DND-41 (cell line): ENCODE measurements at regions not wholly inside any gene's neighbourhood (a gene's known extent, or its start where the extent isn't known, plus 50 kb on each side); places are given as distances from the start of the nearest gene placed in this dataset.

Source experiments
- ATAC-seq: fragments of 200-7000 bp; cut with Tn5 transposase; 3 replicates; pipeline ENCODE4 v1.9.1; 2021; ENCODE audit warnings: low read depth; ENCODE audit not compliant: insufficient read depth
- DNase-seq: peaks from one replicate; pipeline ENCODE4 v3.0.0-alpha.2; 2020
- H2AFZ ChIP-seq: 2 replicates; pipeline ENCODE4 v1.6.0; 2012; ENCODE audit warnings: low read depth, low read length
- H3K27ac ChIP-seq: 2 replicates; pipeline ENCODE4 v1.5.1; 2012; ENCODE audit warnings: low read length, inconsistent platforms
- H3K27me3 ChIP-seq: fragments of 200-600 bp; sonication (generic); 2 replicates; pipeline ENCODE4 v1.6.0; 2012; ENCODE audit warnings: low read length, mild to moderate bottlenecking, inconsistent platforms; ENCODE audit not compliant: insufficient read depth, poor library complexity
- H3K36me3 ChIP-seq: 2 replicates; pipeline ENCODE4 v1.5.1; 2012; ENCODE audit warnings: low read length, inconsistent platforms; ENCODE audit not compliant: insufficient read depth
- H3K4me1 ChIP-seq: 2 replicates; pipeline ENCODE4 v1.5.1; 2012; ENCODE audit warnings: mild to moderate bottlenecking, low read length; ENCODE audit not compliant: insufficient read depth
- H3K4me2 ChIP-seq: 2 replicates; pipeline ENCODE4 v1.6.0; 2012; ENCODE audit warnings: mild to moderate bottlenecking, moderate library complexity, low read length, inconsistent platforms; ENCODE audit not compliant: insufficient read depth
- H3K4me3 ChIP-seq, 2 experiments: fragments of 200-600 bp in 1 of 2; shearing (Covaris generic) in 1 of 2; 2 replicates each; pipeline ENCODE4 v1.5.1; 2012 to 2016; ENCODE audit warnings: inconsistent platforms in 2 of 2, low read length in 2 of 2, mild to moderate bottlenecking in 2 of 2, low read depth in 1 of 2, moderate library complexity in 1 of 2
- H3K79me2 ChIP-seq: 2 replicates; pipeline ENCODE4 v1.6.0; 2012; ENCODE audit warnings: low read length, inconsistent platforms; ENCODE audit not compliant: insufficient read depth
- H3K9ac ChIP-seq: 2 replicates; pipeline ENCODE4 v1.6.0; 2012; ENCODE audit warnings: low read depth, mild to moderate bottlenecking, inconsistent platforms, low read length, moderate library complexity
- H3K9me3 ChIP-seq: 2 replicates; pipeline ENCODE4 v1.5.1; 2012; ENCODE audit warnings: low read length, moderate library complexity, mild to moderate bottlenecking, inconsistent platforms; ENCODE audit not compliant: insufficient read depth, severe bottlenecking
- H4K20me1 ChIP-seq: 2 replicates; pipeline ENCODE4 v1.6.0; 2012; ENCODE audit warnings: low read length; ENCODE audit not compliant: insufficient read depth
- CTCF ChIP-seq: IDR thresholded peaks from 2 replicates; pipeline ENCODE4 v1.5.1; 2012; ENCODE audit warnings: borderline replicate concordance, low read length, moderate library complexity, mild to moderate bottlenecking; ENCODE audit not compliant: poor library complexity, severe bottlenecking; ENCODE audit errors: extremely low read depth
- EZH2 ChIP-seq: IDR thresholded peaks from 3 replicates; pipeline ENCODE4 v1.6.1; 2012; ENCODE audit warnings: borderline replicate concordance, low read depth, mild to moderate bottlenecking, moderate library complexity, low read length, inconsistent platforms; ENCODE audit not compliant: severe bottlenecking

DNA sequence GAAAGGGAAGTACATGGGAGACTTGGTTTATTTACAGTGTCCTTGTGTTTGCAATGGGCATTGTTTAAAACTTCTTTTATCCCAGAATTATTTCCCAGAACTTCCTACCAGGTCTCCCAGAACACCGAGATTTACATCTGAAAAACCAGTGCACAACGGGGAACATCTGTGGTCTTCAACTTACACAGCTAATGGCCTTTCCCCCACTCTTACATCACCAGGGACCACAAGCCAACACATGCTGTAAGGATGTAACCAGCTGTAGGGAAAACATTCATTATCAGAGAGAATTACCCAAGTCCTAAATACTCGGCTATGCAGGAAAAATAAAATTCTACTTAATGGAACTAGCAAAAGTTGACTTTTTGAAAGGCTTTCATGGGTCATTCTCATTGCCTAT is 267.6 kb downstream of the DUSP6 start:
- no peak overlapping the region for H2AFZ ChIP-seq

GRCh38 chr12:89083491-89083890 is 268.8 kb downstream of the DUSP6 start:
- DNase-seq = no peak
- Histone ChIP-seq H3K4me1 (peaks cover 14% of the 10 kb centered on the region), H3K79me2 (no peaks in the 10 kb centered on the region), H3K9me3 (no peaks in the 10 kb centered on the region), H3K9ac (no peak overlapping the region), H3K27ac (no peak overlapping the region), H3K4me3 (no peak overlapping the region), H4K20me1 (no peaks in the 10 kb centered on the region), H2AFZ (no peak overlapping the region), H3K27me3 (no peaks in the 10 kb centered on the region), H3K36me3 (no peaks in the 10 kb centered on the region), H3K4me2 (no peak overlapping the region)
- ATAC-seq = no peak
- TF ChIP-seq EZH2 = no peak
- no peak for TF ChIP-seq CTCF

More for the DNA sequence above, 267.6 kb downstream of the DUSP6 start:
- H3K9ac ChIP-seq = no peak overlapping the region
- no peaks in the 10 kb centered on the region for H3K27me3 ChIP-seq
- ATAC-seq = no peak
- H3K4me2 ChIP-seq = no peak overlapping the region
- DNase-seq = no peak
- no peak overlapping the region for H3K4me3 ChIP-seq
- peaks cover 14% of the 10 kb centered on the region for H3K4me1 ChIP-seq
- no peak overlapping the region for H3K27ac ChIP-seq
- TF ChIP-seq EZH2 (no peak), CTCF (no peak)
- H4K20me1 ChIP-seq = no peaks in the 10 kb centered on the region
- no peaks in the 10 kb centered on the region for H3K36me3 ChIP-seq
- H3K79me2 ChIP-seq = no peaks in the 10 kb centered on the region
- H3K9me3 ChIP-seq = no peaks in the 10 kb centered on the region

- peak; percentile 67 for ATAC-seq
- no peaks in the 10 kb centered on the region for H4K20me1 ChIP-seq
- no peaks in the 10 kb centered on the region for H3K27me3 ChIP-seq
- H3K4me1 ChIP-seq = peaks cover 14% of the 10 kb centered on the region
- peak overlapping the region; percentile 4; the same call in 1 of the 2 replicates for H3K4me2 ChIP-seq
- no peak overlapping the region for H3K9ac ChIP-seq
- H3K36me3 ChIP-seq = no peaks in the 10 kb centered on the region
- no peaks in the 10 kb centered on the region for H3K79me2 ChIP-seq
- TF ChIP-seq EZH2 (no peak), CTCF (no peak)
- peak overlapping the region; percentile 43; the same call in 1 of the 2 replicates for H3K27ac ChIP-seq
- peak overlapping the region; percentile 50 for H2AFZ ChIP-seq
- no peak overlapping the region for H3K4me3 ChIP-seq
- no peak for DNase-seq
- H3K9me3 ChIP-seq = no peaks in the 10 kb centered on the region
Measured at GRCh38 chr12:89082370-89082753, 269.9 kb downstream of the DUSP6 start.
